Hepatocyte (in vitro differentiated cells): ENCODE measurements at regions not wholly inside any gene's neighbourhood (a gene's known extent, or its start where the extent isn't known, plus 50 kb on each side); places are given as distances from the start of the nearest gene placed in this dataset.

ENCODE experiments used
- EZH2 ChIP-seq: fragments of 200-600 bp; sonication (generic); IDR thresholded peaks from 2 replicates; pipeline ENCODE4 v1.6.1; 2016; ENCODE audit warnings: antibody characterized with exemption, mild to moderate bottlenecking, borderline replicate concordance
- EZH2phosphoT487 ChIP-seq: fragments of 200-600 bp; sonication (generic); IDR thresholded peaks from one replicate; pipeline ENCODE4 v1.6.1; 2018; ENCODE audit warnings: antibody characterized with exemption, mild to moderate bottlenecking, low read depth, moderate library complexity; ENCODE audit not compliant: unreplicated experiment, severe bottlenecking
- TF ChIP-seq, protein P1 (sequence below): fragments of 200-600 bp; sonication (generic); IDR thresholded peaks from 2 replicates; pipeline ENCODE4 v1.5.1; 2016; ENCODE audit warnings: antibody characterized with exemption, mild to moderate bottlenecking; ENCODE audit not compliant: poor library complexity

DNA sequence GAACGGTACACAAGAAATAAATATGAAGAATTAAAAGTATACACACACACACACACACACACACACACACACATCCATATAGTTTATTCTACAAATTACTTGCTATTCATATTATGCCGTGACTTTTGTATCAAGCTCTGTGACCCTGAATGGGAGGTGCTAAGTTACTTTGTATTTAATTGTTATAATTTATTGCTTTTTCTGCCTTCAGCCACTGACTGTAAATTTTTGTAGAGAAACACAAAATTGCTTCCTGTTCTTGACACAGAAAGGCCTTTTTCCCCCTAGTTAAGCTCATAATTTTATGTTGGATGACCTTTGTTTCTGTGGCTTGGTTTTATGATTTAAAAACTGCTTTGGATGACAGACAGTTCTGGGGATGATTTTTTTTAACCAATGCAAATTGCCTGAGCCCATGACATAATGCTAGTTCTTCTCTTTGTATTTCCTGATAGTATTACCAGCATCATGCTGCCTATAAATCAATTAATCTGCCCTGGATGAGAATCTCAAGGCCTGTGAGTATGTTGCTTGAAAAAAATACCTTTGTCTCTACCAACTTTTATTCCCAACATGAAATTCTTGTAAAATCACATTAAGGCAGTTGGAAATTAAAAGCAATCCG is 140.0 kb downstream of the FMR1NB start:
- TF ChIP-seq, protein P1, sequence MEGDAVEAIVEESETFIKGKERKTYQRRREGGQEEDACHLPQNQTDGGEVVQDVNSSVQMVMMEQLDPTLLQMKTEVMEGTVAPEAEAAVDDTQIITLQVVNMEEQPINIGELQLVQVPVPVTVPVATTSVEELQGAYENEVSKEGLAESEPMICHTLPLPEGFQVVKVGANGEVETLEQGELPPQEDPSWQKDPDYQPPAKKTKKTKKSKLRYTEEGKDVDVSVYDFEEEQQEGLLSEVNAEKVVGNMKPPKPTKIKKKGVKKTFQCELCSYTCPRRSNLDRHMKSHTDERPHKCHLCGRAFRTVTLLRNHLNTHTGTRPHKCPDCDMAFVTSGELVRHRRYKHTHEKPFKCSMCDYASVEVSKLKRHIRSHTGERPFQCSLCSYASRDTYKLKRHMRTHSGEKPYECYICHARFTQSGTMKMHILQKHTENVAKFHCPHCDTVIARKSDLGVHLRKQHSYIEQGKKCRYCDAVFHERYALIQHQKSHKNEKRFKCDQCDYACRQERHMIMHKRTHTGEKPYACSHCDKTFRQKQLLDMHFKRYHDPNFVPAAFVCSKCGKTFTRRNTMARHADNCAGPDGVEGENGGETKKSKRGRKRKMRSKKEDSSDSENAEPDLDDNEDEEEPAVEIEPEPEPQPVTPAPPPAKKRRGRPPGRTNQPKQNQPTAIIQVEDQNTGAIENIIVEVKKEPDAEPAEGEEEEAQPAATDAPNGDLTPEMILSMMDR, result no peak
- no peak for TF ChIP-seq EZH2
- no peak for TF ChIP-seq EZH2phosphoT487
